Inferior parietal cortex (tissue), 1 donor: ENCODE measurements at regions not wholly inside any gene's neighbourhood (a gene's known extent, or its start where the extent isn't known, plus 50 kb on each side); places are given as distances from the start of the nearest gene placed in this dataset.

Source experiments
- DNase-seq: peaks from one replicate; pipeline ENCODE4 v3.0.0-alpha.2; 2016; ENCODE audit errors: extremely low spot score

DNA sequence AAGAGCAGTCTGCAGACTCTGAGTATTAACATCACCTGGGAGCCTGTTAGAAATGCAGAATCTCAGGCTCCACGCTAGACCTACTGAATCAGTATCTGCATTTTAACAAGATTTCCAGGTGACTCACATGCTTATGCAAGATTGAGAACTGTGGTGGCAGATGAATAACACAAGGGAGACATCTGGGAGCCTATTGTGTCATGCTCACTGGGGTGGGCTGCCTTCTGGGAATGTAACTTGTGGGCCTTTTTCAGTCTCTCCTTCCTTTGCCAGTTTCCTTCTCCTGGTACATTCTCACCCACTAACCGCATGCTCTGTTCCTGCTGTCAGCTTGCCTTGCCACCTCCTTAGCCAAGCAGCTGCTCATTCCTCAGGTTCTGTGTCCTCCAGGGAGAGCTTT lies 176.6 kb upstream of the C9orf72 start:
- peak; percentile 57 for DNase-seq

DNA sequence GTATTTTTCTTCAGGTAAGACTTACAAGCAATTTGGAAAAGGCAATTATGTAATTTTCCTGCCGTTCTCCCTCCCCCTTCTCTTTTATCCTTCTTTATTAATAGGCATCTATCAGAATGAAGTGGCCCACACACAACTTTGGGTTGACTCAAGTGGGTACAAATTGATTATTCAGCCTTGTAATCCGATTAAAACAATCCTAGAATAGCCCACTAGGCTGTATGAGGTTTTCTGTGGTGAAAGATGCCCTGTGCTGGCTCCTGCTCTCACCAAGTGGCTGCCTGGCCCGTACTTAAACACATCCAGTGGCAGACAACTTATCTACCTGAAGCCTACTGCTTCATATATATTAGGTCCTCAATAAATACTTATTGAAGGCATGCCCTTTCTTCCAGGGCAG lies 177.3 kb upstream of the C9orf72 start:
- no peak for DNase-seq

DNA sequence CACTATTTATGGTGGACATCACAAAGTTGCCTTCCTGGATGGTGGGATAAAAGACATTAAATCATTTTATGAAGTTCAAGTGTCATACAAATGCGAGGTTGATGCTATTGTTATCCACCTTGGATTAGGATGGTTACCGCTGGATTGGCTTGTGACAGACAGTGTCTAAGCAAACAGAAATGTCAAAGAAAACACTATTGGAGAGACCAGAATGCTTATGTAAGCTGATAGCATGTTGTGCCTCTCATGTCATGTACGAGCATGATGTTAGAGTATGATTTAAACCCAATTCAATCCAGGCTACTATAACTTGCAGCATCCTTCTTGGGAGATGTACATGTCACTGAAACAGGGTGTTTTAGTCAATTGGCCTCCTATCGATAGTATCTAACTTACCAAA lies 178.8 kb upstream of the C9orf72 start:
- no peak for DNase-seq

DNA sequence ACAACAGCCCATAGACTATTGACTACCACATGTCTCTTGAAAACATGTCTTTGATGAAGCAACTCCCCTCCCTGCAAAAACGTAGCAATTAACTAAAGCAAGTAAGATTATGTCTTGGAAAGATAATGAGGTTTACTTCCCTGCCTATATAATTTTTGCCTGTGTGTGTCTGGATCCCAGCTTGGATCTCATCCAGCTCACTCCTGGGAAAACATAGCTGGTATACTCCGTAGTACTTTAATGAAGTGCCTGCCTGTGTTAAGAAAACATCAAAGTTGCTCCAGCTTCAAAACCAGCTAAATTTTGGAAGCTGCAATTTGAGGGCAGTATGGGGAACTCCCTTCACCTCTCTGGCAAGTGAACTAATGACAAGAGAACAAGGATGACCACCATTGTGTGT lies 182.6 kb upstream of the C9orf72 start:
- no peak for DNase-seq

DNA sequence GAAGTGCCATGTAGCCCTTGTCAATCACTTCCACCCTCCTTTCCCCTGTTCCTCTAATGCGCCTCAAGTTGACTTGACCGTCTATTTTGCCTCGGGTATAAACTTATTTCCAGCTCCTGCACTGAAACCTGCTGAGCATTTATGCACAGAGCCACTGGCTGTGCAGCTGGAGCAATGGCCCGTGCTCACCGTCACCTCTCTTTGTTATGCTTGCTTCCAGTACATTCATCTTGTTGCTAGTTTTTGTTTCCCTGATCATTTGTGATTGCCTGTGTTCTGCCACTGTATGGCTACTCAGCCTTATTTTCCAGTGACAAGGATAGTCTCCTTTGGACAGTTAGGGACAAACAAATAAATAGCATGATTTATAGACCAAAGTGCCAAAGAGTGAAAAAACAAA lies 183.1 kb upstream of the C9orf72 start:
- no peak for DNase-seq

DNA sequence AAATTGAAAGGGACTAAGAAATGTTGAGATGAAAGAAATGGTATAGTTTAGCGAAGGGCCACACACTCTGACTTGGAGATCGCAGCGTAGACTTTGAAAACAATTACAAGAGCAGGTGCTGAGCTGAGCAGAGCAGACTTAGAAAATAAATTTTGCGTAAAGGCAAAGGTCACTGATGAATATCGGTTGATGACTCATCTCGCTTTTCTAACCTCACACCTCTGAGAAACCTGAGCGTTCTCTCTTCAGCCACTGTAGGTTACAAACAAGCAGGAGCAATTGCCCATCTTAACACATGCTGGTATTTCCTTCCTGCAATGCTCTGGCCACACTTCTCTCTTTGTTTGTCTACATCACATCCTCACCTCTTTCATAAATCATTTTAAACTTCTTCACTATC lies 190.6 kb upstream of the C9orf72 start:
- no peak for DNase-seq

DNA sequence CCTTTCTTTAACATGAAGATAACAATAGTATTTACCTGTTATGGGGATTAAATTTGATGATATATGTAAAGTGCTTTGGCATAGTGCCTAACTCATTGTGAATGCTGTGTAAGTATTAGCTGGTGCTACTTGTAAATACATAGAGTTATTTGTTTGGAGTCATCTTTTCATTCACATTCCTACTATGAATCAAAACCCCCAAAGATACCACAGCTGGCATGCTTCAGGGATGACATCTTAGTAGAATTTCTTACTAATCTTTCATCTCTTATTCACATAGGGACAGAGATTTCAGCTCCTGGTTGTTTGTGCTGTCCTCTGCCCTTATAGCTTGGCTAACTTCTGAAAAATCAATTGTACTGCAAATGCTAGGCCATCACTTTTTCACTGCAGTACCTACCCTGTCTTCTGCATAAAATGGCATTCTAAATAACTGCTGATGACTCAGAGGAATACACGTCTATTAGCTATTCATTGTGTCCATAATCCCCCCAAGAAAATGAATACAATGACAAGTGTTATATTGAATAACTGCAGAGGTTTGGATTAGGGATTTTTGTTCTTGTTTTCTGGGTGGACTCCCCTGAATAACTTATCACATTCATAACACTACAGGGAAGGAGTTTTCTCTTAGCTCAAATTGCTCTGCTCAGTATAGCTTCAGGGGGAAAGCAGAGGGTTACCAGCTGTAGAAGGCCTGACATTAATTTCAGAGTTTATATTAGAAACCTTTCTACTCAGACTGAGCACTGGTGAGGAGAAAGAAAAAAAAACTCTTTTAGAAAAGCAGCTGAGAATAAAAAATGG lies 192.2 kb upstream of the C9orf72 start:
- no peak for DNase-seq

DNA sequence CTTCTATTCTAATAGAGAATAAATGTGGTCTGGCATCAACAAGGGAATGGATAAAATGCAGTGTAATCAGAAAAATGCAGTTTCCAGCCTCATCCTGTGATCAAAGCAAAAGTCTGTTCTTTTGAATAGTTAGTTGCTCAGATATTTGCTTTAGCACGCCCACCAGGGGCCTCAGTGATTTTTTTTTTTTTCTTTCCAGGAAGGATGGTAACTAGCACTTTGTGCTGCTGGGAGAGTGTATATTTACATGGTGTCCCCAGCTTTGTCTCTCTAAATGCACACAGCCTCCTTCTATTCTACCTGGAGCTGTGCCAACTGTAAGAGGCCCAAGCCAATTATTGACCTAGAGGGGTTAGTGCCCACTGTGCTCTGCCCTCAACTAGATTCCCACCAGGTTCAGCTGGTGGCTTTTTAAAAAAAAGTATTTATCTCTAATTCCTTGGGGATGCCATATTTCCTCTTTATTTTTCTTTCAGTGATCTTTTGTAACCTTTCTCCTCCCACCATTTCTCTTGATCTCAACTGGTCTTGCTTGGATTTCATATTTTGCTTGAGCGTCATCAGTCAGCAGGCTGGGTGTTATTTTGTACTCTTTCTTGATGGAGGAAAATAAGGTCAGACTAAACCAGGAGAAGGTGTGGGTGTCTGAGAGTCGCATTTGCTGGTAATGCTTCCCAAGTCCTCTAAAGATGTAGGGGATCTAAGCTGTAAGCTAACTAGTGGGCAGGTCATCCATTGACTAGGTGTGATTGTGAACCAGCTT lies 193.0 kb upstream of the C9orf72 start:
- DNase-seq: no peak

DNA sequence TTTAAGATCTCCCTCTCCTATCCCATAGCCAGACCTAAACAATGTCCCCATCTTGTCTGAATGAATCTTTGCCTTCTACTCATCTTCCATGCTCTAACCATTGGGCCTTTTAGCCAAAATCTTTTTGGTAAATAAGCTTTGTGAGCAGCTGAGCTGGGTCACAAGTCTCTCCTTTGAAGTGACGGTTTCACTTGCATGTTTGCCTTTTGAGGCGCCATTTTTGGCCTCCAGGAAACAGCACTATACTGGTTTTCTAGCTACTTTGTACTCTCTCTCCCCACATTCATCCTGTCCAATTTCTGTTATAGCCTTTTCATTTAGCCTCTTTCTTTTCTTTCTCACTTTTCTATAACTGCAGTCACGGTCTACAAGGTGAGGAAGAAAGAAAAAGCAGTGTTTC lies 195.5 kb upstream of the C9orf72 start:
- no peak for DNase-seq

DNA sequence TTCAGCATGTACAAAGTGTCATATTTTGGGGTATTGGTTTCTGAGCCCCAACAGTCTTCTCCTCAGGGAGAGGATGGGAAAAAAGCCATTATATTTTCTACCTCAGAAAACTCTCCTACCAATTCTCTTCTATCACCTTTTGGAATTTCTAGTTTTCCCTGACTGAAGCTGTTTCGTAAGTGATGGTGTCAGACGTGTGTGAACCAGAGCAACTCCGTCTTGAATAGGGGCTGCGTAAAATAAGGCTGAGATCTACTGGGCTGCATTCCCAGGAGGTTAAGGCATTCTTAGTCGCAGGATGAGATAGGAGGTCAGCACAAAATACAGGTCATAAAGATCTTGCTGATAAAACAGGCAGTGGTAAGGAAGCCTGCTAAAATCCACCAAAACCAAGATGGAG lies 197.3 kb upstream of the C9orf72 start:
- no peak for DNase-seq

DNA sequence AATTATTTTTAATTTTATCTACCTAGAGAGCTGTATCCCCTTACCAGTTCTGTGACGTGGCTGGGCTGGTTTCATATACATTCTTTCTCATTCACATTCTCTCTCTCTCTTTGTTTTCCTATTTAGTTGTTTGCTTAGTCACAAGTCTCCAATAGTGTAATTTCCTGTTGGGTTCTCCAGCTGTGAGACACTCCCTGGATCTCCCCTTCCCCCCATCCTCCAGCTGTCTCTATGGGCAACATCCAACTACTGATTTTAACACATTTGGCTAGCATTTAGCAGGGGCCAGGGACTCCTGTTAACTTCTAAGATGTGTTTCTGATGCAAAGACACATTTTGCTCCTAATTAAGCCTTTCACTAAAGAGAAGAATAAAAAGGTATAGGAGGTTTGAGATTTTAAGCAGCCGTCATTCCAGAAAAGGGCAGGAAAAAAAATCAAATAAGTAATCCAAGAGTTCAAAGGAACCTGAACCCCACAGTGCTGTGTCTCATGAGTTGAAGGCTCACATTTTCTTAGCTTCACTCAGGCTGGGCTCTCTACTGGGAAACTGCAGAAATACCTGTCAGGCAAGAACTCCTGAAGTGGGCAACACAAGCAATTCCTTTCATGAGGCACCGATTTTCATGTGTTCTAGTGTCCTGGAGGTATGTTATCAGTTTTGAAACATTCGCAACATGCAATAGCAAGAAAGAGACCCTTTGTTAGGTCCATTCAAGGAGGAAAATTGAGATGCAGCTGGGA lies 198.7 kb upstream of the C9orf72 start:
- DNase-seq: no peak

DNA sequence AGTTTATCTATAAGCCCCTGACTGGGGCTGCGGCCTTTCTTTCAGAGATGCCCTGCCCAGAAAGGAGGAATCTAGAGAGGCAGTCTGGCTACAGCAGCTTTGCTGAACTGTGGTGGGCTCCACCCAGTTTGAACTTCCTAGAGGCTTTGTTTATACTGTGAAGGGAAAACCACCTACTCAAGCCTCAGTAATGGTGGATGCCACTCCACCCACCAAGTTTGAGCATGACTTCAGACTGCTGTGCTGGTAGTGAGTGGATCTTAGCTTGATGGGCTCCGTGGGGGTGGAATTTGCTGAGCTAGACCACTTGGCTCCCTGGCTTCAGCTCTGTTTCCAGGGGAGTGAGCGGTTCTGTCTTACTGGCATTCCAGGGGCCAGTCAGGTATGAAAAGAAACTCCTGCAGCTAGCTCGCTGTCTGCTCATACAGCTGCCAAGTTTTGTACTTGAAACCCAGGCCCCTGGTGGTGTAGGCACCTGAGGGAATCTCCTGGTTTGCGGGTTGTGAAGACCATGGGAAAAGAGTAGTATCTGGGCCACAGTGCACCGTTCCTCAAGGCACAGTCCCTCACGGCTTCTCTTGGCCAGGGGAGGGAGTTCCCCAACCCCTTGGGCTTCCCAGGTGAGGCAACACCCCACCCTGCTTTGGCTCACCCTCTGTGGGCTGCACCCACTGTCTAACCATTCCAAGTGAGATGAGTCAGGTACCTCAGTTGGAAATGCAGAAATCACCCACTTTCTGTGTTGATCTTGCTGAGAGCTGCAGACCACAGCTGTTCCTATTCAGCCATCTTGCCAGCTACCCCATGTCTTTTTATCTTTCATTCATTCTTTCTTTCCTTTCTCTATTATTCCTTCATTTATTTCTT lies 211.8 kb upstream of the C9orf72 start:
- DNase-seq: no peak

DNA sequence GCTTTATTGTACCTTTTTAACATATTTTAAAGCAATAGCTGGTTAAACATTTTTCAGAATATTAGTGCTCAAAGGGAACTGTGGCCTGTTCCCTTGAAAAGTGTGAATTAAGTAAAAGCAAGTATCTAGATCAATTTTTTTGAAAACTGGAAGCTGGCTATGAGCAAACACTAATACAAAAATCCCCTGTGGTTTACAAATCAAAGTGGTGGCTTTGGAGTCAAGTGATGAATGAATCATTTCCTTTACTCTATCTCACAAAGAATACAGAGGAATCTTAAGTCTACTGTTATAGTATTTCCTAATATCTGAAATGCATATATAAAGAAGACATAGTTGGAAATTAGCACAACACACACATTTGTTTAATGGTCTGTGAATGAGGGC lies 212.4 kb upstream of the C9orf72 start:
- DNase-seq: no peak

DNA sequence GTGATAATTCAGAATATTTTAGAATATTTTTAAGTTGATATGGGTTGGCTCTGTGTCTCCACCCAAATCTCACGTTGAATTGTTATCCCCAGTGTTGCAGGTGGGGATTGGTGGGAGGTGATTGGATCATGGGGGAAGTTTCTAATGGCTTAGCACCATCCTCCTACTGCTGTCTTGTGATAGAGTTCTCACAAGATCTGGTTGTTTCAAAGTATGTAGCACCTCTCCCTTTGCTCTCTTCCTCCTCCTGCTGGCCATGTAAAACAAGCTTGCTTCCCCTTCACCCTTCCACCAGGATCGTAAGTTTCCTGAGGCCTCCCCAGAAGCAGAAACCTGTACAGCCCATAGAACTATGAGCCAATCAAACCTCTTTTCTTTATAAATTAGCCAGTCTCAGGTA lies 214.6 kb upstream of the C9orf72 start:
- DNase-seq: no peak

DNA sequence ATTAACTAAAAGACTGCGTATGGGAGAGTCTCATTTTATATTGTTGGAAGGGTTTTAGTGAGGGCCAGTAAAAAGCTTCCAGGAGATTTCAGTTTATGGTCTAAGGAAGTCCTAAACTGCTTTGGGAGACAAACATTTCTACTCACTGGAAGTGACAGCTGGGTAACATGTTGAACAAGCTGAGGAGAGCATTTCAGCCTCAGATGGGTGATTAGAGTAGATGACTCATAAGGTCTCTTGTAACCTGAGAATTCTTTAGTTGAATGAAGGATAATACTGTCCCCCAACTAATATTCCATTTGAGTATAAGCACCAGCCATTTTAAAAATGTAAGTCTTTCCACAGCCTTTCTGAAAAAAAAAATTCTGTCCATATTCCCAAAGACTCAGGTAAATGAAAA lies 218.0 kb upstream of the C9orf72 start:
- no peak for DNase-seq

DNA sequence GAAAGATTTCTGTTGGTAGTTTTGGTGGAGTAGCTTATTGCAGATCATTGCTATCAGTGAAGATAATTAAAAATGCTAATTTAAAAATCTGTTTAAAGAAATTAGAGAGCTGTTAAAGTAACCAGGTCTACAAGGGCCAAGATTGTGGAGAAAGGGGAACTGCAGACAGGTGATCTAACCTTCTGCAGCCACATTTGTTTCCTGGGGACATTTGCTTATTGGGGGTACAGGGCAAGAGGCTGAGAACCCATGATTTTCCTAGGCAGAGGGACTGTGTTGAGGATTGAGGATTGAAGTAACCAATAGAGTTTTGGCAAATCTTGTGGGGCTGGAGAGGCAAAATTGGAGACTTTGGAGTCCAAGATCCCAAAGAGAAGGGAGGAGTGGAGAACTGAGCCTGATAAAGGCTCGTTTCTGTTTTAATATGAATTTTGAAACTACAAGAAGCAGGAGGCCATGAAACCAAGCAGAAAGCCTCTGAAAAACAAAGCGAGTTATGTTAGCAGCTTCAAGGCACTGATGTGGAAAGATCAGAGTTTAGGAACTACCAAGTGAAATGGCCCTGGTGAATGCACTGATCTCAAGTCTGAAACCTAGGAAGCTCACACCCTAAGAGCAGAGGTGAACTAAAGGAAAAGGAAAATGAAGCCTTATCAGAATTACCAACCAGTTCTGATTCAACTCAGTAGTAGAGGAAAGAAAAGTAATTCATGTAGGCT lies 219.8 kb upstream of the C9orf72 start:
- no peak for DNase-seq

DNA sequence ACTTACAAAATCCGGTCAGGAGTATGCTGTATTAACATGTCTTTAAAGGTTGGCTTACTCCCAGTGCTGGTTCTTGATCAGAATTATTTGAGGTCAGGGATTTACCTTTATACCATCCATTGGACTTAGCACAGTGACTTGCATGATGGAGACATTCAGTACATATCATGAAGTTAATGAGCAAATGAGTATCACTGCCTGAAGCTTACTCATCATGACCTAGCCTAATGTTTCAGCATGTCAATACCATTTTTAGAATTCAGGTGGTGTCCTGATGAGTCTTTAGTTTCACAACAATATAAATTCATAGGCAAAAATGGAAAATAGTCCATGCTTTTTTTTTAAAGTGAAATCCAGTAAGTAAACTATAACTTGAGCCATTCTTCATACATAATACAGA lies 226.0 kb upstream of the C9orf72 start:
- no peak for DNase-seq

DNA sequence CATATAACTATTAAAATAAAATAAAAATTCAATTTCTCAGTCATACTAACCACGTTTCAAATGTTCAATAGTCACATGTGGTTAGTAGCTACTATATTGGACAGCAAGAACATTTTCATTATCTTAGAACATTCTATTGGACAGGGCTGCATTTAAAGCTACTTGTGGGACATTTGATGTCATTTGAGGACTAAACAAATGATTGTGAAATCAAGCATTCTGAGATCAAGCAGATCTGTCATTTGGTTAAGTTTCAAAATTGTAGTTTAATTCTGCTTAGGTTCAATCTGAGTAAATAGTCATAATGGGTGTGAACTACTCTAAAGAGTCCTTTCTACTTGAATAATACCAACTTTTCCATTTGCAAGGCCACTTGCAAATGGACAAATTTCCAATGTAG lies 226.9 kb upstream of the C9orf72 start:
- no peak for DNase-seq

DNA sequence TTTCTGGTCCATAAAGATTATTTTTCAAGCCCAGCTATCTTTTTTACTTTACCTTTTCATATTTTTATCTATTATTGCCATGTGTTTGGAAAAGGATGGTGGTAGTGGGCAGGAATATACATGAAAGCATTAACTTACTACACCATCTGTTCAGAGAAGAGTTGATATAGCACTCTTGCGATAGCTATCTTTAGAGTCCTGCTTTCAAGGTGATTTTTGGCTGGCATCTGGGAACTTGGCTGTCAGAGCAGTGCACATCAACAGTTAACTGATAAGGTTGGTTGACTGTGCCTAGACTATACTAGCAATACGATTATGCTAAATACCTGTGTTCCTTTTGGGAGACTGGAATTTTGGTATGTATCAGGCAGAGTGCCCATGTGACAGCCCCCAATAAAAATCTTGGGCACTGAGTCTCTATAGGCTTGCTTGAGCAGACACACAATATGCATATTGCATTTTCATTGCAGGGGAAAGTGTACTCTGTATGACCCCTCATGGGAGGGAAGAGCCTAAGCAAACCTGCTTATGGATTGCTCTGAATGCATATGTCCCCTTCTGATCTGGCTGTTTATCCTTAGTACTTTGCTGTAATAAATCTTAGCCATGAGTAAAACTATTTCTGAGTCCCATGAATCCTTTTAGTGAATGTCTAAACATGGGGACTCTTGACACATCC lies 227.6 kb upstream of the C9orf72 start:
- no peak for DNase-seq

DNA sequence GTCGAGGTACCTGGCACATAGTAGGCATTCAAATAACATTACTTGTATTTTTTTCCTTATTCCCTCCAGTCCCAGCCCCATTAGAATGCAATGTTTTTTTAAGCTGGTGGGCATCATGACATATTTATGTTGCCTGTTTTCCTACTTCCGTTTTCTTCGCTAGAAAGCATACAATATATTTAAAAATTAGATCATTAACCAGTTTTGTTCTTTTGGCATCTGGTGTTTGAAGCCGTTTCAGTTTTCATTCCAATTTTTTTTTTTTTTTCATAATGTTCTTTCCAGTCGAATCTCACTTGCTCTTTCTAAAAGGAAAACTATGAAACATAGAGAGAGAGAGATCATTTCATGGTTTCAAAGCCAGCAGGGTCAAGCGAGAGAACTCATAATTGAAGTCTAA lies 228.3 kb upstream of the C9orf72 start:
- DNase-seq: no peak

DNA sequence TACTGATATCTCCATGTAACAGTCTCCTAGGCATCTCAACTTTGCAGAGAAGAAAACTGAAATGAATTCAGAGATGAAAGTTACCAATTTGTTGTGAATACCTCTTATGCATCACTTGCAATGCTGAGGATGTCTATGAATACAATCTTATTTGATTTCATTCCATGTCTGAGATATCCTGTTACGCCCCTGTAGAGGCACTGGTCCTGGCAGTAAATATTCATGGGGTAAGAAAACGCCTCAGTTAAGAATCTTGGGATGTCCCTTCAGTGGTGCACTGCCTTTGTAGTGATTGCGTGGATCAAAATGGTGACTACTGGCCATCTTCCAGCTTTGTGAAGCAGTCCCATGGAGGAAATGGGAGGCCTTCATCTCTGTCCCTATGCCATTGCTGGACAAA lies 229.1 kb upstream of the C9orf72 start:
- no peak for DNase-seq
